Loucy (cell line): ENCODE measurements at regions not wholly inside any gene's neighbourhood (a gene's known extent, or its start where the extent isn't known, plus 50 kb on each side); places are given as distances from the start of the nearest gene placed in this dataset.

ENCODE experiments used
- H2AFZ ChIP-seq: fragments of 200-600 bp; sonication (generic); 2 replicates; pipeline ENCODE4 v1.6.0; 2016; ENCODE audit warnings: antibody characterized with exemption, mild to moderate bottlenecking, low read length, moderate library complexity
- H3F3A ChIP-seq: fragments of 200-600 bp; 2 replicates; pipeline ENCODE4 v1.6.0; 2016; ENCODE audit warnings: antibody characterized with exemption, low read depth, mild to moderate bottlenecking
- H3K27me3 ChIP-seq: fragments of 200-600 bp; sonication (generic); 2 replicates; pipeline ENCODE4 v1.6.1; 2014; ENCODE audit warnings: low read length, mild to moderate bottlenecking; ENCODE audit not compliant: insufficient read depth, poor library complexity, severe bottlenecking
- H3K36me3 ChIP-seq: fragments of 200-600 bp; sonication (generic); 2 replicates; pipeline ENCODE4 v1.6.1; 2016; ENCODE audit warnings: low read length; ENCODE audit not compliant: insufficient read depth
- H3K4me1 ChIP-seq: fragments of 200-600 bp; sonication (generic); 2 replicates; pipeline ENCODE4 v1.5.1; 2014; ENCODE audit warnings: low read length, mild to moderate bottlenecking; ENCODE audit not compliant: insufficient read depth, poor library complexity, severe bottlenecking
- H3K4me2 ChIP-seq: fragments of 200-600 bp; sonication (generic); 2 replicates; pipeline ENCODE4 v1.6.0; 2014; ENCODE audit warnings: antibody characterized with exemption, low read length, low read depth, mild to moderate bottlenecking; ENCODE audit not compliant: poor library complexity, severe bottlenecking
- H3K4me3 ChIP-seq: fragments of 200-600 bp; sonication (generic); 2 replicates; pipeline ENCODE4 v1.5.1; 2014; ENCODE audit warnings: low read length, mild to moderate bottlenecking, mixed read lengths; ENCODE audit not compliant: poor library complexity, severe bottlenecking
- H3K79me2 ChIP-seq: fragments of 200-600 bp; sonication (generic); 2 replicates; pipeline ENCODE4 v1.6.1; 2014; ENCODE audit warnings: low read length; ENCODE audit not compliant: insufficient read depth
- H3K9ac ChIP-seq: fragments of 200-600 bp; sonication (generic); 2 replicates; pipeline ENCODE4 v1.6.0; 2014; ENCODE audit warnings: mild to moderate bottlenecking, low read depth, low read length, moderate library complexity; ENCODE audit not compliant: poor library complexity, severe bottlenecking
- H3K9me2 ChIP-seq: fragments of 200-600 bp; sonication (generic); replicated peaks from 2 replicates; pipeline ENCODE4 v1.6.1; 2016; ENCODE audit warnings: low read depth, low read length, mixed read lengths
- H3K9me3 ChIP-seq: fragments of 200-600 bp; sonication (generic); 2 replicates; pipeline ENCODE4 v1.6.1; 2014; ENCODE audit warnings: mild to moderate bottlenecking, antibody characterized with exemption, low read length, low read depth; ENCODE audit not compliant: insufficient read depth
- H4K20me1 ChIP-seq: fragments of 200-600 bp; sonication (generic); 2 replicates; pipeline ENCODE4 v1.6.0; 2014; ENCODE audit warnings: antibody characterized with exemption, low read length, mild to moderate bottlenecking; ENCODE audit not compliant: insufficient read depth, poor library complexity, severe bottlenecking
- CTCF ChIP-seq: fragments of 200-600 bp; sonication (generic); conservative IDR thresholded peaks from 2 replicates; pipeline ENCODE4 v1.5.1; 2014; ENCODE audit warnings: mild to moderate bottlenecking, antibody characterized with exemption, low read length
- EZH2phosphoT487 ChIP-seq: fragments of 200-600 bp; IDR thresholded peaks from 2 replicates; pipeline ENCODE4 v1.6.1; 2018; ENCODE audit warnings: antibody characterized with exemption, mild to moderate bottlenecking, moderate library complexity, borderline replicate concordance

GRCh38 chr2:64769392-64770044, 115.8 kb upstream of the SERTAD2 start:
- no peak overlapping the region for H3K9ac ChIP-seq
- no peak for TF ChIP-seq EZH2phosphoT487
- no peak for TF ChIP-seq CTCF
- H3K79me2 ChIP-seq: no peaks in the 10 kb centered on the region
- H3K4me1 ChIP-seq: peaks cover 15% of the 10 kb centered on the region
- H3F3A ChIP-seq: no peaks in the 10 kb centered on the region
- no peaks in the 10 kb centered on the region for H3K36me3 ChIP-seq
- H3K9me3 ChIP-seq: no peaks in the 10 kb centered on the region
- no peaks in the 10 kb centered on the region for H4K20me1 ChIP-seq
- H2AFZ ChIP-seq: no peak overlapping the region
- no peaks in the 10 kb centered on the region for H3K9me2 ChIP-seq
- H3K4me3 ChIP-seq: no peak overlapping the region
- no peak overlapping the region for H3K4me2 ChIP-seq
- H3K27me3 ChIP-seq: no peaks in the 10 kb centered on the region

- H2AFZ ChIP-seq: no peak overlapping the region
- H3F3A ChIP-seq: no peaks in the 10 kb centered on the region
- H3K4me3 ChIP-seq: no peak overlapping the region
- H3K9me2 ChIP-seq: no peaks in the 10 kb centered on the region
- TF ChIP-seq EZH2phosphoT487: no peak
- TF ChIP-seq CTCF: no peak
- no peaks in the 10 kb centered on the region for H4K20me1 ChIP-seq
- H3K27me3 ChIP-seq: no peaks in the 10 kb centered on the region
- 0 out of 2 replicates have a peak, but pooled peaks cover 1% of the 10 kb centered on the region for H3K9me3 ChIP-seq
- H3K4me2 ChIP-seq: no peak overlapping the region
- H3K36me3 ChIP-seq: no peaks in the 10 kb centered on the region
- H3K9ac ChIP-seq: no peak overlapping the region
- no peaks in the 10 kb centered on the region for H3K79me2 ChIP-seq
- H3K4me1 ChIP-seq: peaks cover 15% of the 10 kb centered on the region
Measured at GRCh38 chr2:64770137-64770780, 116.5 kb upstream of the SERTAD2 start.

GRCh38 chr2:64770781-64771334, 117.1 kb upstream of the SERTAD2 start:
- Histone ChIP-seq H3K27me3 (no peaks in the 10 kb centered on the region), H3K36me3 (no peaks in the 10 kb centered on the region), H3K9ac (no peak overlapping the region), H3K4me1 (peaks cover 15% of the 10 kb centered on the region), H3K9me3 (peaks cover 6% of the 10 kb centered on the region), H2AFZ (no peak overlapping the region), H3K79me2 (no peaks in the 10 kb centered on the region), H3K4me2 (no peak overlapping the region), H4K20me1 (no peaks in the 10 kb centered on the region), H3K4me3 (no peak overlapping the region), H3F3A (no peaks in the 10 kb centered on the region), H3K9me2 (no peaks in the 10 kb centered on the region)
- no peak for TF ChIP-seq CTCF
